Hematopoietic multipotent progenitor cell treated with erythropoietin and hydrocortisone succinate and interleukin-3 and kit ligand, for 6 days (in vitro differentiated cells): ENCODE measurements at regions not wholly inside any gene's neighbourhood (a gene's known extent, or its start where the extent isn't known, plus 50 kb on each side); places are given as distances from the start of the nearest gene placed in this dataset.
"Not testable (repeated sequence)": the region's sequence is repeated elsewhere in the genome, so short reads cannot be mapped to it uniquely, and the experiment has no call there.

Source experiments
- DNase-seq: peaks from one replicate; pipeline ENCODE4 v3.0.0-alpha.2; 2015

DNA sequence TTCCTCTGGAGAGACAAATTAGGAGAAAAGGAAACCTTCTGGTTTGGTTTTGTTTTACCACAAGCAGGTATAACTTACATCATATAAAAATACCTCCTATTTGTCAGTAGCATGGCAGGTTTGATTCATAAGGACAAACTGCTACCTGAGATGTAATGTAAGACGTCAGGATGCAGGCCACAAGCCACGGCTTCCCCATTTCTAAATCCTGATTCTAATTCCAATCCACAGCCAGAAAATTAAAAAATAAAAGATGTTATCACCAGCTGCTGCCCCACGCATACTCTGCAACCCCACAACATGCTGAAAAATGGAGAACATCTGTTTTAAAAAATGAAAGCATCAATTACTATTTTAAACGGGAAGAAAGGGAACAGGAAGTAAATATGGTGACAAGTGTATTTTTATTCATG, 197.6 kb downstream of the BCL11A start:
- peak; percentile 19 for DNase-seq

DNA sequence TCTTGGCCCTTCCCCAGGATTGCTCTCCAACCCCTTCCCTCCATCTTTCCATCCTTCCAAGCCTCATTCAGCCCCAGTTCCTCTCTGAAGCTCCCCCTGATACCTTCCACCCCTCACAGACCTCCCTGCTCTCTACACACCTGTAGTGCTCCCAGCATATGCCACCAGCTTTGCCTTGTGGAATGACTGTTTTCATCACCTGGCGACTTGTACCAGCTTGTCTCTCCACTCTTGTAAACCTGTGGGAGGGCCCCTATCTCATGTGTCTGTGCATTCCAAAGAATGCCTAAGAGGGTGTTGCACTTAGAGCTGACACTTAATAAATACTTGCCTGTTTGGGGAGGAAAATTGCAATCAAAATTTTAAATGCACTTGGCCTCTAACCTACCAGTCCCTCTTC, 198.7 kb downstream of the BCL11A start:
- no peak for DNase-seq

GRCh38 chr2:60353863-60354262, 199.6 kb downstream of the BCL11A start:
- no peak for DNase-seq

DNA sequence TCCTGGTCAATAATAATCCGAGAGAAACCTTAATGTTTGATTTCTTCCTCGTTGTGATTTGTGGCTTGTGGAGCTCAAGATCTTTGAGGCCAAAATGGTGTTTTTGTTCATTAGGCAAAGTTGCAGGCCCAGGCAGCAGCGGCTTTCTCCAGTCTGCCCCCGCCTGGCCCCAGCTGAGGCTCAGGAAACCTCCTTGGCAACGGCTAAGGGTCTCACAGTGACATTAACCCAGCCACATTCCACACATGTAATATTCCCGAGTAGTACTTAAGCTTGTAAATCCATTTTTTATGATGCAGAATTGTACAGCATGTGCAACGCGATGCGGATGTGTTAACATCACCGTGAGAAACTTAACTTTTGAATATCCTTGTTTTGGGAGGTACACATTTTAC, 200.1 kb downstream of the BCL11A start:
- no peak for DNase-seq

DNA sequence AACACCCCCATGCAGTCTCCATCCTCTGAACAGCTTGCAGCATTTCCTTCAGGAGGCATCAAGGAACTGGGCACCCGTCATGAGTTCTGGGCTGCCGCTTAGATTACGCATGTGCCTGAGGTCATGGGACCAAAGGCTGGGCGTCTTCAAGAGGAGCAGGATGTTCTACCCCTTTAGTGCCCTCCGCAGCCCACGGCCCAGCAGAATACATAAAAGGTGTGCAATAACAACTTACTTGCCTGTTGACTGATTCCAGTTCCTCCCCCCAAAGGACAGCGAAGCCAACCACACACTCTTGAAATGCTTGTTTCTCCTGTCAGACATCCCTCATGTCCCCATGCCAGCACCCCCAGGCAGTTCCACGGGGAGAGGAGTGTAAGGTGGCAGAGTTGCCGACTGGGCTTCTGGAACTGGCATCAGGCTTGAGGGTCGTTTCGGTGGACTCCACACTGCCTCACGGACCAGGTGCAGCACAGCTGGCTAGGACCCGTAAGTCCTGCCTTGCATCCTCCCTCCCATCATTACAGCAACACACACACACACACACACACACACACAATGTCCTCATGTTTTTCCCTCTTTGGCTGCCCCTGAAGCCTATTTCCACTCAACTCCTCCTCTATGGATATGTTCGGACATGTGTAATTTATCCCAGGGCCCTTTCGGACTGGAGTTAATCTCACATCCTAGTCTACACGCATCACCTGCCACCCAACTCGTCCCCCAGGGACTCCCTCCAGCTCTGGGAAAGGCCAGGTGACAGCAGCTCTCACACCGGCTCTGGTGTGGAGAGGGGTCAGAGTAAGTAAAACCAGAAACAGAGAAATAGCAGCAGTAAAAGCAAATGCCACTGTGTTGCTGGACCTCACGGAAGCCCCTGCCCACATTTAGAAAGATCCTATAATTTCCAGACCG, 200.7 kb downstream of the BCL11A start:
- DNase-seq: no peak

DNA sequence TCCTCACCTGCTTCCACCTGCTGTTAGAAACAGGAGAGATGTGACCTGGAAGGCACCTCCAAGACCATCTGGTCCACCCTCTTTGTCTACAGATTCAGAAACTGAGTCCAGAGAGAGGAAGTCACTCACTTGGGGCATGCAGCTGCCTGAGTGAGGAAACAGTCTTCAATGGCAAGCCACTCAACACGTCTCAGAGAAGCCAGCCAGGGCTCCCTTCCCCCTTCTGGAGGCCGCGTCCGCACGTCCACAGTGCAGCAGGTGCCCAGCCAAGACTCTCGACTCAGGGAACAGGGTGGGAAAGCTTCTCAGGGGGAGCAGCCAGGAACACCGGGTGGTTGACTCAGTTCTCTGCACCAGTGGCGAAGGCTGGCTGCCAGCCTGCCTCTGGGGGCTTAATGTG, 201.7 kb downstream of the BCL11A start:
- DNase-seq: no peak

GRCh38 chr2:60351321-60351720, 202.1 kb downstream of the BCL11A start:
- DNase-seq: no peak

DNA sequence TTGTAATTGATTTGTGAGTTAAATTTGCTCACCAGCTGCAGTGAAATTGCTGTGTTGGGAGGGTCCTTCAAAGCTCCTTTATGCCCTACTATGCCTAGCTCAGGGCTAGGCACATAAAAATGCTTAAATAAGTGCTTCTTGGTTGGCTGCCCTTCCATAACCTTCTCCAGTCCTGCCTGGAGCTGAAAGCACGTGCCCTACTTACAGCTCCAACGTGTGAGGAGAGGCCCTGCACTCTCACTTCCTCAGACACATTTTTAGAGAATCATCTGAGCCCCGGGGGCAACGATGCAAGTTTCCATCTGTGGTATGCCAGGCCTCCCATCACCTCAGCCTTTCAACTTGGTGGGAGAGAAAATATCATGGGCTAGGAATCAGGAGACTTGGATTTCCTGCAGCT, 202.7 kb downstream of the BCL11A start:
- DNase-seq: no peak

GRCh38 chr2:60347781-60348180, 205.7 kb downstream of the BCL11A start:
- no peak for DNase-seq

GRCh38 chr2:60342491-60342890, 211.0 kb downstream of the BCL11A start:
- DNase-seq: not testable (repeated sequence)

GRCh38 chr2:60341151-60341550, 212.3 kb downstream of the BCL11A start:
- DNase-seq: no peak

DNA sequence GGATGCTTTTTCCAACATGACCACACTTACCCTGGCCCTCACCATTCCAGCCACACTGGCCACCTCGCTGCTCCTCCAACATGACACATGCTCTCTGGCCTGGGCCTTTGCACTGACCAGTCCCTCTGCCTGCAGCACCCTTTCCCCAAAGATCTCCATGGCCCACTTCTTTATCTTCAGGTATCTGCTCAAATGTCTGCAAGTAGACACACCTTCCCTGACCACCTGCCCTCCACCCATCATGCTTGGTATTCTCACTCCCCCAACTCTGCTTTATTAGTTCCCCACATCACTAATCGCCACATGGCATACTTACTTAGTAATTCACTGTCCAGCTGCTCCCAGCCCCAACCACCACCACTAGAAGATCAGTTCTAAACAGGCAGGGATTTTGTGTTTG, 214.2 kb downstream of the BCL11A start:
- DNase-seq: no peak

DNA sequence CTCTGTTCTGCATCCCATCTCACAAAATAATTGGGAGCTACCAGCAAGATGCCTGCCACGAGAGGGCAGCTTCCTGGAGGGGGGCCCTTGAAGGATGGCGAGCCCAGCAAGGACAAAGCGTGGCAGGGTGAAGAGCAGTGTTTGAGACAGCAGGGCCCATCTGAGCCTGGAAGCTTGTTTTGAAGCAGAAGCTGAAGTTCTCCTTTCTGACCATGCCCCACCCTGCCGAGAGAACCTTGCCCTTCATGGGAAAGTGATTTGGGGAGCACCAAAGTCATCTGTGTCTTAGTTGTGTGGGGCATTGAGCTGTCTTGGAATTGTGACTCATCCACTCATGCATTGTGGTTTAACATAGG, 216.3 kb downstream of the BCL11A start:
- DNase-seq: peak; percentile 24

DNA sequence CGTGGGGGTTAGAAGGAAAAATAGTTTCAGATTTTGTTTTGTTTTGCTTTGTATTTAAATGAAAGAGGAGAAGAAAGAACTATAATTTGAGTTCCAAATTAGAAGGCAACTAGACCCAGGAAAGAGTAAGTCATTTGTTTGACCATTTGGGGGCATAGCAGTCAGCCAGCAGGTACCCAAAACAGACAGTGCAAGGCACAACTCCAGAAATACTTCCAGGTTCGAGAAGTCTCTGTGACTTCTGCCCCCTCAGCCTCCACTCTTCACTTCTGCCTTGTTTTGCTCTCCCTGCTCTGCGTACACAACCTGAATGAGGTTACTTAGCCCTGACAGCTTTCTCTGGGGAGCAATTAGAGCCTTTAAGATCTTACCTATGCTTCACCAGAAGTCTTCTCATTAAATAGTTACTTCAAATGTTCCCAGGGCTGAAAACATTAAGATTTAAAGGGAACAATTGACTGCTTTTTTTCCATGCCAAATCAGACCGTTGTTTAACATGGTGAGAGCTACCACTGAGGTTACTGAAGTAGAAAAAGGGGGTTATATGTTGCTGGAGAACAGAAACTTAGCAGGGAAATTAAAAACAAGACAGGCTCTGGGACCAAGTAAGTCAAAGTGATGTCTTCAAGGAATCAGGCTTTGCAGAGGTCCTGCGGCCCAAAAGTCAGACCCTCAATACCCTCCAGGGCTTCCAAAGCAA, 216.9 kb downstream of the BCL11A start:
- peak; percentile 30 for DNase-seq

GRCh38 chr2:60335533-60336237, 217.8 kb downstream of the BCL11A start:
- DNase-seq: peak; percentile 41

DNA sequence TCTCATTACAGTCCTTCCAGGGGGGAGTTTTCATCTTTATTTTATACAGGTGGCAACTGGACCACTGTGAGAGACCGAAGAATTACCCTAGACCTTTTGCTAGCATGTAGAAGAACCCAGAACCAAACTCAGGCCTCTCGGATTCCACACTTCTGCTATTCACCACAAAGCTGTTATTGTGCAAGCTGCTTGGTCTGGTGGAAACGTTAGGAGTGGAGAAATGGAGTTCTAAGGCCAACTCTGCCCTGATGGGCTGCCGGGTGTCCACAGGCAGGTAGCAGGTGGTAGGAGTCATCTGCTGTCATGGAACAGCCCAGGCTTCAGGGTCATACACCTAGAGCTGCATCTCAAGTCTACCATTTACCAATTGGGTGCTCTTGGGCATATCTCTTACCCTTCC, 218.8 kb downstream of the BCL11A start:
- peak; percentile 45 for DNase-seq

DNA sequence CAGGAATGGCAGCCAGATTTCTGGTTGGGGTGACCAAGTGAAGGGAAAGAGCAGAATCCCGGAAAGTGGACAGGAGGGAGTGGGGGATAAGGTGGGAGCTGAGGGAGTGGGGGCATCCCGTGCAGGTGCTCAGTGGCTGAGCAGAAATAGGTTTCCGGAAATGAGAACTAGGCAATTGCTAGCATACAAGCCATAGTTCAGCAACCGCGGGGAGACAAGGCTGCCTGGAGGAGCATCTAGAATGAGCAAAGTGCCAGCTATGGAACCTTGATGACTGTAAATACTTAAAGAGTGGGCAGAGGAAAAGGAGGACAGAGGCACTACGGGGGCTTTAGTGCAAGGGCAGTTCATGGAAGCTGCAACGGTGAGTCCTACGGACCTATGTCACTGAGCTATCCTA, 220.2 kb downstream of the BCL11A start:
- no peak for DNase-seq

- DNase-seq: peak; percentile 30
These were observed 222.2 kb downstream of the BCL11A start for GRCh38 chr2:60331115-60331809.

DNA sequence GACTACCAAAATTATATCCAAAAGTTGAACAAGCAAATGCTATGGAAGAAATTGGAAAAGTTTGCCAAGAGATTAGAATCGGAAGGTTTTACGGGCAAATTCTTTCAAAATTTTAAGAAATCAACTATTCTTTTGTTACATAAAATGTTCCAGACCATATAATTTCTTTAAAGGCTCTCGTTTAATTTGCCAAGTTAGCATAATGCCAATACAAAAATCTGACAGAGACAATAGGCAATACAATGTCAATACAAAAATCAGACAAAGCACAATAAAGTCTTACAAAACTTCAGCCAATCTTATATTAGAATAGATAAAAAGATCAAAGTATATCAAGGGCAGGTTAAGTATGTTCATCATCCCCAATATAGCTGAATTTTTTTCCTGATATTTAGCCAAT, 224.2 kb downstream of the BCL11A start:
- no peak for DNase-seq

- no peak for DNase-seq
These were observed 228.9 kb downstream of the BCL11A start for GRCh38 chr2:60324536-60324935.

GRCh38 chr2:60321816-60322215, 231.6 kb downstream of the BCL11A start:
- no peak for DNase-seq

- DNase-seq: no peak
These were observed 232.7 kb downstream of the BCL11A start for GRCh38 chr2:60320724-60321123.

DNA sequence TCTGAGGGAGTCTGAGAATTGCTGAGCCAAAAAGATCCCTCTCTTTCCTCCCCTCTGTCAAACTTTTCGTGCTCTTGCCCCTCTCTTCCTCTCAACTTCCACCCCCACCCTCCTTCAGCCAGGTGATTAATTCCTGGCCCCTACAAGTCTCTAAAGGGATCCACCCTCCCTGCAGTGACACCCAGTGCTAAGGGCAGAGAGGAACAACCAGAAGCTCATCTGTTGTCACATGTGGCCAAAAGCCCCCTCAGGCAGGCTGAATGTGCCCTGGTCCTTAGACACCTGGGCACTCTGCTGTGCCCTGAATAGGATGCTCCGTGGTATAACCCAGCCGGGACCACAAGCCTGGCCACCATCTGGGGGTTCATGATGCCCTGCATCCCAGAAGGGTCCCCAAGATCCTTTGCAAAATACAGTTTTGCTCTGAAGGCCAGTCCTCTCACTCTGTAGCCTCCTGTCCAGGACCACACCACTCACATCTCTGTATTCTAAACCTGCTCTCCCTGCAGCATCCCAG, 234.4 kb downstream of the BCL11A start:
- DNase-seq: no peak
